Keratinocyte (primary cell): ENCODE measurements at regions not wholly inside any gene's neighbourhood (a gene's known extent, or its start where the extent isn't known, plus 50 kb on each side); places are given as distances from the start of the nearest gene placed in this dataset.

ENCODE experiments used
- DNase-seq: peaks from one replicate; pipeline ENCODE4 v3.0.0-alpha.2; 2011; ENCODE audit warnings: low read depth, missing footprints, low spot score
- FAIRE-seq: peaks from 2 replicates; lab custom pipeline; 2011; peaks lifted over from hg19 to GRCh38; lab: Jason Lieb, UNC
- H2AFZ ChIP-seq: 2 replicates; pipeline ENCODE4 v1.6.0; 2012; ENCODE audit warnings: low read length, control low read depth, inconsistent platforms; ENCODE audit not compliant: control insufficient read depth
- H3K27ac ChIP-seq: 2 replicates; pipeline ENCODE4 v1.5.1; 2011; ENCODE audit warnings: low read length; ENCODE audit not compliant: control insufficient read depth, insufficient read depth
- H3K27me3 ChIP-seq: 3 replicates; pipeline ENCODE4 v1.6.0; 2011; ENCODE audit warnings: low read length; ENCODE audit not compliant: control insufficient read depth, insufficient read depth; ENCODE audit errors: extremely low read depth
- H3K36me3 ChIP-seq, 2 experiments: 2 replicates in 1 of 2; 3 replicates in 1 of 2; pipeline ENCODE4 v1.5.1; 2011; ENCODE audit warnings: low read length in 2 of 2, mild to moderate bottlenecking in 1 of 2; ENCODE audit not compliant: control insufficient read depth in 2 of 2, insufficient read depth in 2 of 2; ENCODE audit errors: extremely low read depth in 1 of 2
- H3K4me1 ChIP-seq: 3 replicates; pipeline ENCODE4 v1.5.1; 2011; ENCODE audit warnings: low read length; ENCODE audit not compliant: control insufficient read depth, insufficient read depth; ENCODE audit errors: extremely low read depth
- H3K4me2 ChIP-seq: 3 replicates; pipeline ENCODE4 v1.6.0; 2011; ENCODE audit warnings: low read depth, low read length; ENCODE audit not compliant: control insufficient read depth, insufficient read depth; ENCODE audit errors: extremely low read depth
- H3K4me3 ChIP-seq, 3 experiments: fragments of 200-600 bp in 1 of 3; sonication (generic) in 1 of 3; 2 replicates in 2 of 3; 3 replicates in 1 of 3; pipeline ENCODE4 v1.5.1; 2011 to 2016; ENCODE audit warnings: low read length in 3 of 3, mild to moderate bottlenecking in 3 of 3, control low read depth in 2 of 3, inconsistent platforms in 1 of 3, low read depth in 1 of 3, mixed read lengths in 1 of 3, mixed run types in 1 of 3, moderate library complexity in 1 of 3; ENCODE audit not compliant: control insufficient read depth in 2 of 3, insufficient read depth in 2 of 3; ENCODE audit errors: extremely low read depth in 1 of 3
- H3K79me2 ChIP-seq: 2 replicates; pipeline ENCODE4 v1.6.0; 2012; ENCODE audit warnings: low read length; ENCODE audit not compliant: control insufficient read depth, insufficient read depth
- H3K9ac ChIP-seq: 3 replicates; pipeline ENCODE4 v1.6.0; 2011; ENCODE audit warnings: low read length; ENCODE audit not compliant: control insufficient read depth, insufficient read depth; ENCODE audit errors: extremely low read depth
- H3K9me1 ChIP-seq: 3 replicates; pipeline ENCODE4 v1.6.0; 2011; ENCODE audit warnings: low read length; ENCODE audit not compliant: control insufficient read depth, insufficient read depth; ENCODE audit errors: extremely low read depth
- H3K9me3 ChIP-seq: 2 replicates; pipeline ENCODE4 v1.5.1; 2012; ENCODE audit warnings: low read depth, low read length; ENCODE audit not compliant: control insufficient read depth
- H4K20me1 ChIP-seq: 3 replicates; pipeline ENCODE4 v1.6.0; 2011; ENCODE audit warnings: low read length; ENCODE audit not compliant: control insufficient read depth, insufficient read depth; ENCODE audit errors: extremely low read depth
- EZH2 ChIP-seq: IDR thresholded peaks from one replicate; pipeline ENCODE4 v1.6.1; 2012; ENCODE audit warnings: inconsistent platforms, mild to moderate bottlenecking, low read length, moderate library complexity
- dilution Hi-C: fragments of 300-500 bp; cut with MboI; formaldehyde crosslinking; loops from one replicate; pipeline ENCODE4 v1.7.0; 2020; ENCODE audit warnings: low sequenced_read_pairs; ENCODE audit not compliant: extremely low pct_ligation_motif_present
- TF ChIP-seq, protein P1 (sequence below), 3 experiments: IDR thresholded peaks in 1 of 3; conservative IDR thresholded peaks in 1 of 3; optimal IDR thresholded peaks in 1 of 3; 2 replicates in 2 of 3; 3 replicates in 1 of 3; pipeline versions ENCODE3 to v1.5.1; 2011; ENCODE audit warnings: low read length in 3 of 3, mild to moderate bottlenecking in 3 of 3, moderate library complexity in 2 of 3, control low read depth in 1 of 3, inconsistent platforms in 1 of 3; ENCODE audit not compliant: insufficient read depth in 2 of 3; ENCODE audit errors: extremely low read depth in 1 of 3

DNA sequence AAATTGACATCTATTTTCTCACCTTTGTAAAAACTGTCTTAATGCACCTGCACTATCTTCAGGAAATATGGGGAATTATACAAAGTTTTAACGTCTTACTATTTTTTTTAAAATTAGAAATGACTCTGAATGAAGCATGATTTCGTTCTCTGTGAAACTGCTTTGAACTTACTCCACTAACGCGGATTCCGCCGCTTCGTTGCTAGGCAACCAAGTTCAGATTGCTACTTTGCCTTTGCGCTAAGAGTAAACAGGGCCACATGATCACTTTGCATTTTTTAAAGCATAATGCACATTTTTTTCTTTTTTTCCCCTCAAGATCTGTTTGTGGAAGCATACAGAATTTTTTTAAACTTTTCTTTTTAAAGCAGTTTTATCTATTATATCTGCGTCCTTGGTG, 690.5 kb downstream of the BRINP3 start:
- H3K9me3 ChIP-seq = no peaks in the 10 kb centered on the region
- H3K79me2 ChIP-seq = no peaks in the 10 kb centered on the region
- H3K4me3 ChIP-seq = no peak overlapping the region
- H3K4me1 ChIP-seq = no peaks in the 10 kb centered on the region
- H3K9ac ChIP-seq = no peak overlapping the region
- no peaks in the 10 kb centered on the region for H3K9me1 ChIP-seq
- no peaks in the 10 kb centered on the region for H3K36me3 ChIP-seq
- no peak overlapping the region for H3K4me2 ChIP-seq
- TF ChIP-seq, protein P1, sequence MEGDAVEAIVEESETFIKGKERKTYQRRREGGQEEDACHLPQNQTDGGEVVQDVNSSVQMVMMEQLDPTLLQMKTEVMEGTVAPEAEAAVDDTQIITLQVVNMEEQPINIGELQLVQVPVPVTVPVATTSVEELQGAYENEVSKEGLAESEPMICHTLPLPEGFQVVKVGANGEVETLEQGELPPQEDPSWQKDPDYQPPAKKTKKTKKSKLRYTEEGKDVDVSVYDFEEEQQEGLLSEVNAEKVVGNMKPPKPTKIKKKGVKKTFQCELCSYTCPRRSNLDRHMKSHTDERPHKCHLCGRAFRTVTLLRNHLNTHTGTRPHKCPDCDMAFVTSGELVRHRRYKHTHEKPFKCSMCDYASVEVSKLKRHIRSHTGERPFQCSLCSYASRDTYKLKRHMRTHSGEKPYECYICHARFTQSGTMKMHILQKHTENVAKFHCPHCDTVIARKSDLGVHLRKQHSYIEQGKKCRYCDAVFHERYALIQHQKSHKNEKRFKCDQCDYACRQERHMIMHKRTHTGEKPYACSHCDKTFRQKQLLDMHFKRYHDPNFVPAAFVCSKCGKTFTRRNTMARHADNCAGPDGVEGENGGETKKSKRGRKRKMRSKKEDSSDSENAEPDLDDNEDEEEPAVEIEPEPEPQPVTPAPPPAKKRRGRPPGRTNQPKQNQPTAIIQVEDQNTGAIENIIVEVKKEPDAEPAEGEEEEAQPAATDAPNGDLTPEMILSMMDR (optimal IDR thresholded peaks at IDR 0.05 in 1 of 3, IDR thresholded peaks at IDR 0.05 in 1 of 3, conservative IDR thresholded peaks at IDR 0.05 in 1 of 3; ENCODE audit: extremely low read depth in 1 of 3, insufficient read depth in 2 of 3, low read length in 3 of 3) = no peak
- no peak for TF ChIP-seq EZH2
- DNase-seq (no peak), FAIRE-seq (no peak)
- no peak overlapping the region for H2AFZ ChIP-seq
- H4K20me1 ChIP-seq = no peaks in the 10 kb centered on the region
- dilution Hi-C loops = no loop called here
- no peak overlapping the region for H3K27ac ChIP-seq
- H3K27me3 ChIP-seq = no peaks in the 10 kb centered on the region

DNA sequence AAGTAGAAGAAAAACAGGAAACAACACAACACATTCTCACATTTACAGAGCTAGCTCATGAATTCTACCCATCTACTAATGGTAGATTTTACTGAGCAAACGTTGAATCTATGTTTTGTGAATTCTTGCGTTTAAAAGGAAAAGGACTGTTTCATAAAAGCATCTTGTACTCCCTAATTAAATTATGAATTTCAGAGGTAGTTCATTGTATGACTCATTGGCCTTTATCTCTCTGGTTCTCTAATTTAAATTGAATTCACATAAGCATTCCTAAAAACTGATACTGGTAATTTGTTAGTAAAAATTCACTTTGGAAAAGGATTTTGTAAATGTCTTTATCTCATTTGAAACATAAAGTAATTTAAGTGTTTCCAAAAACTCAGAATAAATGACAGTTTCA, 687.3 kb downstream of the BRINP3 start:
- dilution Hi-C loops = no loop called here
- no peak for TF ChIP-seq EZH2
- TF ChIP-seq, protein P1 (optimal IDR thresholded peaks at IDR 0.05 in 1 of 3, IDR thresholded peaks at IDR 0.05 in 1 of 3, conservative IDR thresholded peaks at IDR 0.05 in 1 of 3; ENCODE audit: extremely low read depth in 1 of 3, insufficient read depth in 2 of 3, low read length in 3 of 3) = no peak
- H3K27me3 ChIP-seq = no peaks in the 10 kb centered on the region
- H3K27ac ChIP-seq = no peak overlapping the region
- H3K4me2 ChIP-seq = no peak overlapping the region
- H3K9ac ChIP-seq = no peak overlapping the region
- no peaks in the 10 kb centered on the region for H3K4me1 ChIP-seq
- no peak overlapping the region for H2AFZ ChIP-seq
- H3K4me3 ChIP-seq = no peak overlapping the region
- H3K9me3 ChIP-seq = no peaks in the 10 kb centered on the region
- H3K36me3 ChIP-seq = no peaks in the 10 kb centered on the region
- H4K20me1 ChIP-seq = no peaks in the 10 kb centered on the region
- no peak for DNase-seq
- no peak for FAIRE-seq
- H3K79me2 ChIP-seq = no peaks in the 10 kb centered on the region
- no peaks in the 10 kb centered on the region for H3K9me1 ChIP-seq
